ENCODE measurements at regions not wholly inside any gene's neighbourhood (a gene's known extent, or its start where the extent isn't known, plus 50 kb on each side); places are given as distances from the start of the nearest gene placed in this dataset.
"Not testable (repeated sequence)": the region's sequence is repeated elsewhere in the genome, so short reads cannot be mapped to it uniquely, and the experiment has no call there.

- no peaks in the 10 kb centered on the region for H3K9me3 Mint-ChIP-seq (ENCODE audit: unreplicated experiment)
- no peak overlapping the region for H3K27ac Mint-ChIP-seq (ENCODE audit: unreplicated experiment)
Measured at GRCh38 chrX:138964501-138964900, 253.0 kb upstream of the FGF13 start.

DNA sequence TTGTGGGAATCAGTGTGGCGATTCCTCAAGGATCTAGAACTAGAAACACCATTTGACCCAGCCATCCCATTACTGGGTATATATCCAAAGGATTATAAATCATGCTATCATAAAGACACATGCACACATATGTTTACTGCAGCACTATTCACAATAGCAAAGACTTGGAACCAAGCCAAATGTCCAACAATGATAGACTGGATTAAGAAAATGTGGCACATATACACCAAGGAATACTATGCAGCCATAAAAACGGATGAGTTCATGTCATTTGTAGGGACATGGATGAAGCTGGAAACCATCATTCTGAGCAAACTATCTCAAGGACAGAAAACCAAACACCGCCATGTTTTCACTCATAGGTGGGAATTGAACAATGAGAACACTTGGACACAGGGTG lies 250.9 kb upstream of the FGF13 start:
- H3K36me3 Mint-ChIP-seq (ENCODE audit: low read depth, unreplicated experiment); DNase-seq (ENCODE audit: low spot score); H3K27ac Mint-ChIP-seq (ENCODE audit: unreplicated experiment); H3K27me3 Mint-ChIP-seq (ENCODE audit: unreplicated experiment); H3K9me3 Mint-ChIP-seq (ENCODE audit: unreplicated experiment); H3K4me1 Mint-ChIP-seq (ENCODE audit: unreplicated experiment); H3K4me3 Mint-ChIP-seq (ENCODE audit: unreplicated experiment): not testable (repeated sequence)

More at GRCh38 chrX:138964501-138964900, 253.0 kb upstream of the FGF13 start:
- H3K27me3 Mint-ChIP-seq (ENCODE audit: unreplicated experiment), result peaks cover 2% of the 10 kb centered on the region
- peaks cover 13% of the 10 kb centered on the region for H3K4me1 Mint-ChIP-seq (ENCODE audit: unreplicated experiment)
- no peaks in the 10 kb centered on the region for H3K36me3 Mint-ChIP-seq (ENCODE audit: low read depth, unreplicated experiment)
- TF ChIP-seq, protein P1, sequence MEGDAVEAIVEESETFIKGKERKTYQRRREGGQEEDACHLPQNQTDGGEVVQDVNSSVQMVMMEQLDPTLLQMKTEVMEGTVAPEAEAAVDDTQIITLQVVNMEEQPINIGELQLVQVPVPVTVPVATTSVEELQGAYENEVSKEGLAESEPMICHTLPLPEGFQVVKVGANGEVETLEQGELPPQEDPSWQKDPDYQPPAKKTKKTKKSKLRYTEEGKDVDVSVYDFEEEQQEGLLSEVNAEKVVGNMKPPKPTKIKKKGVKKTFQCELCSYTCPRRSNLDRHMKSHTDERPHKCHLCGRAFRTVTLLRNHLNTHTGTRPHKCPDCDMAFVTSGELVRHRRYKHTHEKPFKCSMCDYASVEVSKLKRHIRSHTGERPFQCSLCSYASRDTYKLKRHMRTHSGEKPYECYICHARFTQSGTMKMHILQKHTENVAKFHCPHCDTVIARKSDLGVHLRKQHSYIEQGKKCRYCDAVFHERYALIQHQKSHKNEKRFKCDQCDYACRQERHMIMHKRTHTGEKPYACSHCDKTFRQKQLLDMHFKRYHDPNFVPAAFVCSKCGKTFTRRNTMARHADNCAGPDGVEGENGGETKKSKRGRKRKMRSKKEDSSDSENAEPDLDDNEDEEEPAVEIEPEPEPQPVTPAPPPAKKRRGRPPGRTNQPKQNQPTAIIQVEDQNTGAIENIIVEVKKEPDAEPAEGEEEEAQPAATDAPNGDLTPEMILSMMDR (IDR thresholded peaks at IDR 0.05; ENCODE audit: unreplicated experiment), result no peak
- H3K4me3 Mint-ChIP-seq (ENCODE audit: unreplicated experiment), result no peak overlapping the region
- no peak for DNase-seq (ENCODE audit: low spot score)

GRCh38 chrX:138954976-138955375 lies 243.5 kb upstream of the FGF13 start:
- Mint-ChIP-seq H3K27me3 (ENCODE audit: unreplicated experiment) (no peaks in the 10 kb centered on the region), H3K36me3 (ENCODE audit: low read depth, unreplicated experiment) (no peaks in the 10 kb centered on the region), H3K9me3 (ENCODE audit: unreplicated experiment) (no peaks in the 10 kb centered on the region), H3K27ac (ENCODE audit: unreplicated experiment) (no peak overlapping the region), H3K4me1 (ENCODE audit: unreplicated experiment) (no peaks in the 10 kb centered on the region), H3K4me3 (ENCODE audit: unreplicated experiment) (no peak overlapping the region)
- no peak for DNase-seq (ENCODE audit: low spot score)
- TF ChIP-seq, protein P1 (IDR thresholded peaks at IDR 0.05; ENCODE audit: unreplicated experiment), result no peak

GRCh38 chrX:138946926-138947325 lies 235.4 kb upstream of the FGF13 start:
- Mint-ChIP-seq H3K36me3 (ENCODE audit: low read depth, unreplicated experiment) (no peaks in the 10 kb centered on the region), H3K27me3 (ENCODE audit: unreplicated experiment) (no peaks in the 10 kb centered on the region), H3K4me1 (ENCODE audit: unreplicated experiment) (no peaks in the 10 kb centered on the region), H3K9me3 (ENCODE audit: unreplicated experiment) (no peaks in the 10 kb centered on the region), H3K4me3 (ENCODE audit: unreplicated experiment) (no peak overlapping the region), H3K27ac (ENCODE audit: unreplicated experiment) (no peak overlapping the region)
- TF ChIP-seq, protein P1 (IDR thresholded peaks at IDR 0.05; ENCODE audit: unreplicated experiment), result no peak
- DNase-seq (ENCODE audit: low spot score), result no peak

GRCh38 chrX:138945219-138945618 lies 233.7 kb upstream of the FGF13 start:
- no peak overlapping the region for H3K27ac Mint-ChIP-seq (ENCODE audit: unreplicated experiment)
- no peaks in the 10 kb centered on the region for H3K27me3 Mint-ChIP-seq (ENCODE audit: unreplicated experiment)
- no peaks in the 10 kb centered on the region for H3K9me3 Mint-ChIP-seq (ENCODE audit: unreplicated experiment)
- no peaks in the 10 kb centered on the region for H3K36me3 Mint-ChIP-seq (ENCODE audit: low read depth, unreplicated experiment)
- TF ChIP-seq, protein P1 (IDR thresholded peaks at IDR 0.05; ENCODE audit: unreplicated experiment), result no peak
- peaks cover 12% of the 10 kb centered on the region for H3K4me1 Mint-ChIP-seq (ENCODE audit: unreplicated experiment)
- no peak overlapping the region for H3K4me3 Mint-ChIP-seq (ENCODE audit: unreplicated experiment)
- no peak for DNase-seq (ENCODE audit: low spot score)

GRCh38 chrX:138939038-138939437 lies 227.5 kb upstream of the FGF13 start:
- no peak for DNase-seq (ENCODE audit: low spot score)
- Mint-ChIP-seq H3K4me1 (ENCODE audit: unreplicated experiment) (peaks cover 12% of the 10 kb centered on the region), H3K27me3 (ENCODE audit: unreplicated experiment) (no peaks in the 10 kb centered on the region)

More at GRCh38 chrX:138939038-138939437, 227.5 kb upstream of the FGF13 start:
- Mint-ChIP-seq H3K36me3 (ENCODE audit: low read depth, unreplicated experiment) (no peaks in the 10 kb centered on the region), H3K27ac (ENCODE audit: unreplicated experiment) (no peak overlapping the region), H3K4me3 (ENCODE audit: unreplicated experiment) (no peak overlapping the region), H3K9me3 (ENCODE audit: unreplicated experiment) (no peaks in the 10 kb centered on the region)
- TF ChIP-seq, protein P1 (IDR thresholded peaks at IDR 0.05; ENCODE audit: unreplicated experiment), result no peak
